KMS-11 (cell line): ENCODE measurements at regions not wholly inside any gene's neighbourhood (a gene's known extent, or its start where the extent isn't known, plus 50 kb on each side); places are given as distances from the start of the nearest gene placed in this dataset.

Source experiments
- H2AFZ ChIP-seq: fragments of 200-600 bp; sonication (generic); 2 replicates; pipeline ENCODE4 v1.6.1; 2016; ENCODE audit warnings: antibody characterized with exemption, mixed run types, low read depth
- H3K27ac ChIP-seq: fragments of 200-600 bp; sonication (generic); 2 replicates; pipeline ENCODE4 v1.6.1; 2016; ENCODE audit warnings: mild to moderate bottlenecking, mixed run types
- H3K27me3 ChIP-seq: fragments of 200-600 bp; sonication (generic); 2 replicates; pipeline ENCODE4 v1.6.1; 2017; ENCODE audit warnings: mild to moderate bottlenecking, low read depth, mixed run types, moderate library complexity; ENCODE audit not compliant: insufficient read depth
- H3K36me3 ChIP-seq: fragments of 200-600 bp; sonication (generic); 2 replicates; pipeline ENCODE4 v1.6.1; 2017; ENCODE audit warnings: mild to moderate bottlenecking, mixed run types; ENCODE audit not compliant: insufficient read depth
- H3K4me1 ChIP-seq: fragments of 200-600 bp; sonication (generic); 2 replicates; pipeline ENCODE4 v1.6.1; 2016; ENCODE audit warnings: mild to moderate bottlenecking, low read depth, mixed run types; ENCODE audit not compliant: poor library complexity, severe bottlenecking
- H3K4me2 ChIP-seq: fragments of 200-600 bp; sonication (generic); 2 replicates; pipeline ENCODE4 v1.7.0; 2016; ENCODE audit warnings: mild to moderate bottlenecking, mixed run types
- H3K4me3 ChIP-seq: fragments of 200-600 bp; sonication (generic); IDR thresholded peaks from 2 replicates; pipeline ENCODE4 v1.6.1; 2017; ENCODE audit warnings: low read depth, low read length, mixed read lengths; ENCODE audit not compliant: insufficient read depth
- H3K79me2 ChIP-seq: fragments of 200-600 bp; sonication (generic); 2 replicates; pipeline ENCODE4 v1.6.1; 2016; ENCODE audit warnings: low read depth, mixed run types; ENCODE audit not compliant: insufficient read depth
- H3K9ac ChIP-seq: fragments of 200-600 bp; sonication (generic); 2 replicates; pipeline ENCODE4 v1.6.1; 2016; ENCODE audit warnings: mild to moderate bottlenecking, mixed run types
- H4K20me1 ChIP-seq: fragments of 200-600 bp; sonication (generic); 2 replicates; pipeline ENCODE4 v1.6.1; 2016; ENCODE audit warnings: mild to moderate bottlenecking, mixed run types; ENCODE audit not compliant: insufficient read depth
- TF ChIP-seq, protein P1 (sequence below): fragments of 200-600 bp; sonication (generic); conservative IDR thresholded peaks from 2 replicates; pipeline ENCODE4 v1.6.1; 2017; ENCODE audit warnings: low read depth, mild to moderate bottlenecking, antibody characterized with exemption, low read length, moderate library complexity, mixed read lengths

DNA sequence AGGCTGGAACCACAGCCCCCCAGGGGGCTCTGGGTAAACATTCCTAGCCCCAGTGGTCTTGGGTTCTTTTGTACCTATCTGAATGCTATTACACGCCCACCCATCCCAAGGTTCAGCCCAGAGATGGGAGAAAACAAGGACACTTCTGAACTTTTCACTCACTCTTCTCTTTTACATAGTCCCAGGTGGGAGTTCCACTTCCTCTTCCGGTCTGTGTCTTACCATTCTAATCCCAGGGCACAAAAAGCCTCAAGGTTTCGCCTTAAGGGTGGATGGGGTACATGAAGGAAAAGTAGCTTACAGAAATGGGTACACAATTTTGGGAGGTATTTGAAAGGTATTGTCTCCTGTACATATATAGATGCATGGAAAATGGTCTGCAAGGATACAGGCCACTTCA lies 79.0 kb downstream of the TMEM30B start:
- Histone ChIP-seq H3K4me3 (no peak overlapping the region), H3K79me2 (no peaks in the 10 kb centered on the region), H3K4me1 (no peaks in the 10 kb centered on the region), H4K20me1 (no peaks in the 10 kb centered on the region), H3K36me3 (no peaks in the 10 kb centered on the region), H3K4me2 (no peak overlapping the region), H3K27ac (no peak overlapping the region), H3K9ac (no peak overlapping the region), H2AFZ (no peak overlapping the region), H3K27me3 (no peaks in the 10 kb centered on the region)
- TF ChIP-seq, protein P1, sequence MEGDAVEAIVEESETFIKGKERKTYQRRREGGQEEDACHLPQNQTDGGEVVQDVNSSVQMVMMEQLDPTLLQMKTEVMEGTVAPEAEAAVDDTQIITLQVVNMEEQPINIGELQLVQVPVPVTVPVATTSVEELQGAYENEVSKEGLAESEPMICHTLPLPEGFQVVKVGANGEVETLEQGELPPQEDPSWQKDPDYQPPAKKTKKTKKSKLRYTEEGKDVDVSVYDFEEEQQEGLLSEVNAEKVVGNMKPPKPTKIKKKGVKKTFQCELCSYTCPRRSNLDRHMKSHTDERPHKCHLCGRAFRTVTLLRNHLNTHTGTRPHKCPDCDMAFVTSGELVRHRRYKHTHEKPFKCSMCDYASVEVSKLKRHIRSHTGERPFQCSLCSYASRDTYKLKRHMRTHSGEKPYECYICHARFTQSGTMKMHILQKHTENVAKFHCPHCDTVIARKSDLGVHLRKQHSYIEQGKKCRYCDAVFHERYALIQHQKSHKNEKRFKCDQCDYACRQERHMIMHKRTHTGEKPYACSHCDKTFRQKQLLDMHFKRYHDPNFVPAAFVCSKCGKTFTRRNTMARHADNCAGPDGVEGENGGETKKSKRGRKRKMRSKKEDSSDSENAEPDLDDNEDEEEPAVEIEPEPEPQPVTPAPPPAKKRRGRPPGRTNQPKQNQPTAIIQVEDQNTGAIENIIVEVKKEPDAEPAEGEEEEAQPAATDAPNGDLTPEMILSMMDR = no peak

DNA sequence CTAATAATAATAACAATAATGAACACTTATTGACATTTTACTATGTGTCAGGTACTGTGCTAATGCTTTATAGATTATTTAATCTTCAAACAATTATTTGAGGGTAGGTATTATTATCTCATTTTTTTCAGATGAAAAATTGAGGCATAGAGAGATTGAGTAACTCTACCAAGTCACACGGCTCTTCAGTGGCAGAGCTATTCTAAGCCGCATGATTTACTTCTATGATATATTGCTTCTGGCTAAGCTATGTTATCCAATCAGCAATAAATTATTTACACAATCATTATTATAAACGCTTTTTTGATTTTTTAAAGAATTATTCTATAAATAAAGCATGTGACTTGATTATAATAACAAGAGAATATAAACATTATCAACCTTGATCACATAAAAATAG lies 80.0 kb downstream of the TMEM30B start:
- no peaks in the 10 kb centered on the region for H3K27me3 ChIP-seq
- H3K79me2 ChIP-seq = no peaks in the 10 kb centered on the region
- H3K4me2 ChIP-seq = no peak overlapping the region
- no peaks in the 10 kb centered on the region for H3K36me3 ChIP-seq
- H2AFZ ChIP-seq = no peak overlapping the region
- no peak overlapping the region for H3K27ac ChIP-seq
- TF ChIP-seq, protein P1 = no peak
- H4K20me1 ChIP-seq = no peaks in the 10 kb centered on the region
- no peaks in the 10 kb centered on the region for H3K4me1 ChIP-seq
- H3K4me3 ChIP-seq = no peak overlapping the region
- H3K9ac ChIP-seq = no peak overlapping the region

DNA sequence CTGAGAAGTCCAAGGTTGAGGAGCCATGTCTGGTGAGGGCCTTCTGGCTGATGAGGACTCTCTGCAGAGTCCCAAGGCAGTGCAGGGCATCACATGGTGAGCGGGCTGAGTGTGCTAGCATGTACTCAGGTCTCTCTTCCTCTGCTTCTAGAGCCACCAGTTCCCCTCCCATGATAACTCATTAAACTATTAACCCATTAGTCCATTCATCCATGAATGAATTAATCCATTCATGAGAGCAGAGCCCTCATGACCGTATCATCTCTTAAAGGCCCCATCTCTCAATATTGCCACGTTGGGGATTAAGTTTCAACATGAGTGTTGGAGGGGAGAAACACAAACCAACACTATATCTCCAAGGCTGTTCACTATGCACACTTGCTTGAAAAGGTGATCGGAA lies 83.7 kb downstream of the TMEM30B start:
- no peaks in the 10 kb centered on the region for H3K79me2 ChIP-seq
- H3K27ac ChIP-seq = no peak overlapping the region
- no peak overlapping the region for H3K4me2 ChIP-seq
- no peak overlapping the region for H3K4me3 ChIP-seq
- no peaks in the 10 kb centered on the region for H4K20me1 ChIP-seq
- H3K9ac ChIP-seq = no peak overlapping the region
- H3K4me1 ChIP-seq = no peaks in the 10 kb centered on the region
- H3K27me3 ChIP-seq = no peaks in the 10 kb centered on the region
- TF ChIP-seq, protein P1 = no peak
- no peak overlapping the region for H2AFZ ChIP-seq
- no peaks in the 10 kb centered on the region for H3K36me3 ChIP-seq

DNA sequence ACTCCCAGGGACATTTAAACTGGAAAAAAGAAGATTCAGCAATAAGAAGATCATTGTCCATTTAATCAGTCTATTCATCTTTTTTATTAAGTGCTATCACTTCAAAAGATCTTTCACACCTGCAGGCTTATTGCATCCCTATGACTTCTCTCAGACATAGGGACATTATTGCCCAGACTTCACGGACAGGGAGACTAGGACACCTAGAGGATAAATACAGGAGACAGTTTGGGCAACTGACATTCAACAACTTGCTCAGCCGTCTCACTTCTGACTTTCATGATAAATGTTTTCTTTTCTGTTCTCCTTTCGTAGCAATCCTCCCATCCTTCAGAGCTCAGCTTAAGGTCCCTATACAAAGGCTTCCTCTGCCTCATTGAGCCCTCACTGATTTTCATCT lies 84.3 kb downstream of the TMEM30B start:
- TF ChIP-seq, protein P1 = no peak
- H3K4me2 ChIP-seq = no peak overlapping the region
- H3K4me1 ChIP-seq = no peaks in the 10 kb centered on the region
- H3K79me2 ChIP-seq = no peaks in the 10 kb centered on the region
- no peak overlapping the region for H3K27ac ChIP-seq
- H3K4me3 ChIP-seq = no peak overlapping the region
- H3K36me3 ChIP-seq = no peaks in the 10 kb centered on the region
- no peaks in the 10 kb centered on the region for H4K20me1 ChIP-seq
- no peaks in the 10 kb centered on the region for H3K27me3 ChIP-seq
- H3K9ac ChIP-seq = no peak overlapping the region
- H2AFZ ChIP-seq = no peak overlapping the region

DNA sequence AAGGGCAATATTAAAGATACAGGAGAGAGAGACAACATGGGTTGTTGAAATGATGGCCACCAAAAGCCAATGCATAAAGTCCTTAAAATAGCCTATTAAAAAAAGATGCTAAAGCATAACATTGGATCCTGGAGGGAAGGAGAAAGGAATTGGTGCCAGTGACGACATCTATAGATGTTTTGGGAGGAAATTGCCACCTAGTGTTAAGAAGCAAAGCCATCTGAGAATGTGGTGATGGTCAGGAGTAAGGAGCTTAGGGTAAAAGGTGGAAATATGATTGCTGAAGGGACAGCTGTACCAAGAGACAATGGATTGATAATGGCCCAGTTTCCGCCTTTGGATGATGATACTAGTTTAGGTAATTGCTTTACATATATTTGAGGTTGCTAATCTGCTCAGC lies 85.1 kb downstream of the TMEM30B start:
- Histone ChIP-seq H3K4me1 (no peaks in the 10 kb centered on the region), H3K27me3 (no peaks in the 10 kb centered on the region), H3K36me3 (no peaks in the 10 kb centered on the region), H3K27ac (no peak overlapping the region), H3K9ac (no peak overlapping the region), H3K4me2 (no peak overlapping the region), H3K4me3 (no peak overlapping the region), H2AFZ (no peak overlapping the region), H4K20me1 (no peaks in the 10 kb centered on the region), H3K79me2 (no peaks in the 10 kb centered on the region)
- TF ChIP-seq, protein P1 = no peak
